H9 (cell line): ENCODE measurements at regions not wholly inside any gene's neighbourhood (a gene's known extent, or its start where the extent isn't known, plus 50 kb on each side); places are given as distances from the start of the nearest gene placed in this dataset.

Experiments
- DNase-seq: peaks from one replicate; pipeline ENCODE4 v3.0.0-alpha.2; 2017
- H2AFZ ChIP-seq: one replicate; pipeline ENCODE4 v1.6.1; 2013; ENCODE audit warnings: mild to moderate bottlenecking, low read length, control low read depth, moderate library complexity
- H2AK5ac ChIP-seq: 2 replicates; pipeline ENCODE4 v1.6.1; 2013; ENCODE audit warnings: low read length, control low read depth, mixed read lengths; ENCODE audit not compliant: insufficient read length
- H2BK120ac ChIP-seq: one replicate; pipeline ENCODE4 v1.6.1; 2013; ENCODE audit warnings: low read depth, mild to moderate bottlenecking, low read length, control low read depth, inconsistent platforms; ENCODE audit not compliant: poor library complexity, severe bottlenecking
- H2BK12ac ChIP-seq: 2 replicates; pipeline ENCODE4 v1.6.1; 2013; ENCODE audit warnings: low read length, control low read depth, mixed read lengths, low read depth; ENCODE audit not compliant: insufficient read length
- H2BK15ac ChIP-seq: 2 replicates; pipeline ENCODE4 v1.6.1; 2013; ENCODE audit warnings: low read depth, low read length, control low read depth
- H2BK20ac ChIP-seq: one replicate; pipeline ENCODE4 v1.6.1; 2013; ENCODE audit warnings: low read depth, mild to moderate bottlenecking, low read length, control low read depth, inconsistent platforms; ENCODE audit not compliant: poor library complexity, severe bottlenecking
- H2BK5ac ChIP-seq: 2 replicates; pipeline ENCODE4 v1.6.1; 2013; ENCODE audit warnings: low read length, control low read depth, mixed read lengths; ENCODE audit not compliant: insufficient read length
- H3K14ac ChIP-seq: 2 replicates; pipeline ENCODE4 v1.6.1; 2013; ENCODE audit warnings: low read length, control low read depth; ENCODE audit not compliant: insufficient read depth
- H3K18ac ChIP-seq: 2 replicates; pipeline ENCODE4 v1.6.1; 2013; ENCODE audit warnings: low read depth, mild to moderate bottlenecking, mixed read lengths, low read length, control low read depth; ENCODE audit not compliant: insufficient read length
- H3K23ac ChIP-seq: 2 replicates; pipeline ENCODE4 v1.6.1; 2013; ENCODE audit warnings: low read length, control low read depth, mixed read lengths, low read depth; ENCODE audit not compliant: insufficient read length
- H3K23me2 ChIP-seq: 2 replicates; pipeline ENCODE4 v1.6.1; 2013; ENCODE audit warnings: low read depth, mild to moderate bottlenecking, mixed read lengths, low read length, control low read depth; ENCODE audit not compliant: insufficient read length, poor library complexity, severe bottlenecking
- H3K27ac ChIP-seq: 2 replicates; pipeline ENCODE4 v1.5.1; 2013; ENCODE audit warnings: low read length, control low read depth, mixed read lengths, low read depth; ENCODE audit not compliant: insufficient read length
- H3K27me3 ChIP-seq: 2 replicates; pipeline ENCODE4 v1.6.1; 2013; ENCODE audit warnings: low read length, control low read depth, inconsistent platforms; ENCODE audit not compliant: insufficient read depth
- H3K4ac ChIP-seq: 2 replicates; pipeline ENCODE4 v1.6.1; 2013; ENCODE audit warnings: low read depth, mild to moderate bottlenecking, control low read depth, inconsistent platforms, low read length, moderate library complexity
- H3K4me1 ChIP-seq: 2 replicates; pipeline ENCODE4 v1.6.1; 2013; ENCODE audit warnings: low read length, control low read depth, inconsistent platforms; ENCODE audit not compliant: insufficient read depth
- H3K4me2 ChIP-seq: 2 replicates; pipeline ENCODE4 v1.6.1; 2013; ENCODE audit warnings: low read length, control low read depth, mixed read lengths; ENCODE audit not compliant: insufficient read length, insufficient read depth
- H3K56ac ChIP-seq: 2 replicates; pipeline ENCODE4 v1.6.1; 2013; ENCODE audit warnings: low read depth, mild to moderate bottlenecking, mixed read lengths, low read length, control low read depth; ENCODE audit not compliant: insufficient read length
- H3K79me1 ChIP-seq: 2 replicates; pipeline ENCODE4 v1.6.1; 2013; ENCODE audit warnings: low read depth, mild to moderate bottlenecking, moderate library complexity, low read length, control low read depth, inconsistent platforms; ENCODE audit not compliant: insufficient read depth, poor library complexity, severe bottlenecking
- H3K79me2 ChIP-seq: 2 replicates; pipeline ENCODE4 v1.6.1; 2013; ENCODE audit warnings: low read length, control low read depth, inconsistent platforms; ENCODE audit not compliant: insufficient read depth
- H3K9ac ChIP-seq: 2 replicates; pipeline ENCODE4 v1.6.1; 2013; ENCODE audit warnings: low read length, control low read depth, mixed read lengths; ENCODE audit not compliant: insufficient read length; ENCODE audit errors: extremely low read depth
- H3K9me3 ChIP-seq: one replicate; pipeline ENCODE4 v1.6.1; 2013; ENCODE audit warnings: low read depth, low read length, inconsistent platforms; ENCODE audit not compliant: control insufficient read depth
- H3T11ph ChIP-seq: one replicate; pipeline ENCODE4 v1.6.1; 2013; ENCODE audit warnings: mild to moderate bottlenecking, low read length, control low read depth, inconsistent platforms
- H4K20me1 ChIP-seq: one replicate; pipeline ENCODE4 v1.6.1; 2013; ENCODE audit not compliant: control insufficient read depth, insufficient read length, insufficient read depth
- H4K5ac ChIP-seq: 2 replicates; pipeline ENCODE4 v1.6.1; 2013; ENCODE audit warnings: low read depth, mild to moderate bottlenecking, mixed read lengths, low read length, control low read depth; ENCODE audit not compliant: insufficient read length
- H4K8ac ChIP-seq: replicated peaks from 2 replicates; pipeline ENCODE4 v1.6.1; 2013; ENCODE audit warnings: low read length, control low read depth, mixed read lengths, low read depth; ENCODE audit not compliant: insufficient read length
- H4K91ac ChIP-seq: 2 replicates; pipeline ENCODE4 v1.6.1; 2013; ENCODE audit warnings: low read depth, mild to moderate bottlenecking, moderate library complexity, mixed read lengths, low read length, control low read depth; ENCODE audit not compliant: insufficient read length
- H3K27ac Mint-ChIP-seq, 3 experiments: 2 replicates in 2 of 3; 3 replicates in 1 of 3; pipeline ENCODE4 v1.8.0; 2020 to 2021; ENCODE audit warnings: mixed read lengths in 3 of 3, mild to moderate bottlenecking in 1 of 3, moderate library complexity in 1 of 3
- H3K27me3 Mint-ChIP-seq: 2 replicates; pipeline ENCODE4 v1.8.0; 2021; ENCODE audit warnings: low read depth, mild to moderate bottlenecking, moderate library complexity, mixed read lengths
- H3K36me3 Mint-ChIP-seq, 3 experiments: 2 replicates in 2 of 3; 3 replicates in 1 of 3; pipeline ENCODE4 v1.8.0; 2020 to 2021; ENCODE audit warnings: low read depth in 3 of 3, mixed read lengths in 3 of 3; ENCODE audit not compliant: insufficient read depth in 1 of 3
- H3K4me1 Mint-ChIP-seq, 2 experiments: 2 replicates each; pipeline ENCODE4 v1.8.0; 2020; ENCODE audit warnings: mixed read lengths in 2 of 2
- H3K4me3 Mint-ChIP-seq, 2 experiments: 2 replicates in 1 of 2; 3 replicates in 1 of 2; pipeline ENCODE4 v1.8.0; 2020 to 2021; ENCODE audit warnings: mild to moderate bottlenecking in 2 of 2, mixed read lengths in 2 of 2, moderate library complexity in 1 of 2
- H3K9me3 Mint-ChIP-seq, 2 experiments: 2 replicates in 1 of 2; 3 replicates in 1 of 2; pipeline ENCODE4 v1.8.0; 2020; ENCODE audit warnings: mild to moderate bottlenecking in 2 of 2, mixed read lengths in 2 of 2, moderate library complexity in 1 of 2
- CTCF ChIP-seq: fragments of 200-600 bp; sonication (generic); conservative IDR thresholded peaks from 3 replicates; pipeline ENCODE4 v1.8.0; 2021; ENCODE audit warnings: antibody characterized with exemption, mild to moderate bottlenecking
- WGBS: extraction: QIAGEN DNeasy Blood & Tissue Kit; methylation state at CpG from one replicate; pipeline ENCODE4 v1.1.7; 2013; ENCODE audit warnings: missing lambda C conversion rate, low lambda C conversion rate, mixed read lengths; ENCODE audit not compliant: insufficient read length; ENCODE audit errors: extremely low coverage; 5-methylcytosine and 5-hydroxymethylcytosine counted together

- H3K14ac ChIP-seq: no peak overlapping the region
- peaks cover 22 to 23% of the 10 kb centered on the region in 2 experiments for H3K9me3 Mint-ChIP-seq
- H4K8ac ChIP-seq: no peak overlapping the region
- H3K4me1 ChIP-seq: no peaks in the 10 kb centered on the region; the same call in 1 of the 2 replicates
- H2BK15ac ChIP-seq: no peak overlapping the region
- H3K4me2 ChIP-seq: no peak overlapping the region
- no peak overlapping the region for H3T11ph ChIP-seq
- H2AFZ ChIP-seq: no peak overlapping the region
- H4K20me1 ChIP-seq: no peaks in the 10 kb centered on the region
- H2BK20ac ChIP-seq: no peak overlapping the region
- no peak overlapping the region for H3K56ac ChIP-seq
- no peak overlapping the region for H3K4me3 Mint-ChIP-seq
- no peaks in the 10 kb centered on the region for H3K79me2 ChIP-seq
- H3K27ac ChIP-seq: no peak overlapping the region
- H3K36me3 Mint-ChIP-seq: peaks cover 12 to 23% (median 21%) of the 10 kb centered on the region in 3 experiments
- no peaks in the 10 kb centered on the region for H3K23me2 ChIP-seq
- no peak overlapping the region for H4K5ac ChIP-seq
- H3K27ac Mint-ChIP-seq: no peak overlapping the region
- no CpG with 5 or more reads among the region's 3 CpGs for WGBS
- TF ChIP-seq CTCF: no peak
- no peak overlapping the region for H3K23ac ChIP-seq
- no peak overlapping the region for H2BK120ac ChIP-seq
- H4K91ac ChIP-seq: no peak overlapping the region
- H3K9me3 ChIP-seq: no peaks in the 10 kb centered on the region
- no peak overlapping the region for H2BK5ac ChIP-seq
- H3K18ac ChIP-seq: no peak overlapping the region
- peaks cover 5% of the 10 kb centered on the region for H3K27me3 Mint-ChIP-seq
- no peaks in the 10 kb centered on the region for H3K27me3 ChIP-seq
- peaks cover 39 to 48% of the 10 kb centered on the region in 2 experiments for H3K4me1 Mint-ChIP-seq
- H2AK5ac ChIP-seq: no peak overlapping the region
- no peak for DNase-seq
- no peaks in the 10 kb centered on the region for H3K79me1 ChIP-seq
- no peak overlapping the region for H3K9ac ChIP-seq
- no peak overlapping the region for H2BK12ac ChIP-seq
- H3K4ac ChIP-seq: no peak overlapping the region
Measured at GRCh38 chr14:101291390-101291789, 269.9 kb upstream of the DIO3 start.
